ENCODE measurements at regions not wholly inside any gene's neighbourhood (a gene's known extent, or its start where the extent isn't known, plus 50 kb on each side); places are given as distances from the start of the nearest gene placed in this dataset.
"Not testable (repeated sequence)": the region's sequence is repeated elsewhere in the genome, so short reads cannot be mapped to it uniquely, and the experiment has no call there.

DNA sequence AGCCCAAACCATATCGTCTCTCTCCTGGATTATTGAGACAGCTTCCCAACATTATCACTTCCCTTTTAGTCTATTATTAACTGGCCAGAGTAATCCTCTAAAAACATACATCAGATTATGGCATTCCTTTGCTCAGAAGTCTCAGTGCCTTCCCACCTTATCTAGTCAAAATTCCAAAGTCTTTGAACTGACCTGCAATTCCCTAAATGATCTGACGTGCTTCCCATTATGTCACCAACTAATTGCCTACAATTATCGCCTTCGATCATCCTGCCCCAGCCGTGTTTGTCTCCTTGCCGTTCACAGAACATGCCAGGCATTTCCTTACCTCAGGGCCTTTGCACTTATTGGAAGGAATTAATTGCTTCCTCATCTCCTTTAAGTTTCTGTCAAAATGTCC lies 332.4 kb downstream of the IRS1 start:
- no peak for DNase-seq

DNA sequence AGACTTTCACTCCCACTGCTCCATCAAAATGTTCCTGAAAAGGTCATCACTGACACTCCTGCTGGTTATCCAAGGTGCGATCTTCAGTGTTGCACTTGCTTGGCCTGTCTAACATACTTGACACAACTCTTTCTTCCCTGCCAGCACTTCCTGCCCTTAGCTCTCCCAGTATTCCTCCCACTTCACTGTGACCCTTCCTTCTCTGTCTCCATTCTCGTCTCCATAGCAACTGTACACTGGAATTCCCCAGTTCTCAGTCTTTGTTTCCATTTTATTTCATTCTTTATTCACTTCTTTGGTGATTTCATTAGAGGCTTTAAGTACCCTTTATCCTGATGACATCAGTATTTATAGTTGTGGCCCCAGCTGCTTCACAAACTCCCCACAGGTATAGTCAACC lies 333.0 kb downstream of the IRS1 start:
- DNase-seq, result no peak

DNA sequence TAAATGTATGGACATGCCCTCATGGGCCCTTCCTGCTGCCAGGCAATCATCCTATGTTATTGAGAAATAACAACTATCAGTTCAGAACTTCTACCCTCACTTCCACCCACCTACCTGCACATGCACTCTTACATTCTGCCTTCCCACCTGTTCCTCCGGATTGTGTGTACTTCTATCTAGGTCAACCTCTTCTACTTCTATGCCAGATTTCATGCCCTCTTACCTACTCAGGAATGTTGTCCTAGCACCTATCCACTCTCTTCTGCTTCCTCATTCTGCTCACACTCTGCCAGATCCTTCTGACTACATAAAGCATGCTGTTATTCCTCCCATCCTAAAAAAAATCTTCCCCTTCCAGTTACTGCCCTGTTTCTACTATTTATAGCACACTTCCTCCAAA lies 333.5 kb downstream of the IRS1 start:
- no peak for DNase-seq

DNA sequence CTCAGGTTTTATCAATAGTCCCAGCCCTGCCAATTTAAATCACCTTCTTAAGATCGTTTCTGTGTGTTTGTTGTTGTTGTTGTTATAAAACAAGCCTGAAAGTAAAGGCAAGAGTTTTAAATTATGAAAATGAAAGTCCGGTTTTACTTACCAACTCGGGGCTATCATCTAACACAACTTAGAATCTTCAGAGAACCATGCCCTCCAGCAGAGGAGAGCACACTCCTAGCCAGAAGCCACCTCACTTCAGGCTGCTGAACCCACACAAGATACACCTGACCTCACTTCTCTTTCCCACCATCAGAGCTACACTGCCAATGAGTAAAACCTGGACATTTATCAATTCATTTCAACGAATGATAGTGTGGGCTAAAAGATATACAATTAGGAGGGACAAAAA lies 335.2 kb downstream of the IRS1 start:
- no peak for DNase-seq

DNA sequence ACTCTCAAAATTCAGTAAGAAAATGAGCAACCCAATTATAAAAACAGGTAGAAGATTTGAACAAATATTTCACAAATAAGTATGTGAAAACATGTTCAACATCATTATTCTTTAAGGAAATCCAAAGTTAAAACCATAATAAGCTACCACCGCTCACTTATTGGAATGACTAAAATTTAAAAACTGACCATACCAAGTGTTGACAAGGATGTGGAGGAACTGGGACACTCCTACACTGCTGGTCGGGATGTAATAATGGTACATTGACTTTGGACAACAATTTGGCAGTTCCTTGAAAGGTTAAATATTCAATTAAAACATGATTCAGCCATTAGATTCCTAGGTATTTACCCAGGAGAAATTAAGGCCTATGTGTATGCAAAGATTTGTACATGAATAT lies 336.5 kb downstream of the IRS1 start:
- no peak for DNase-seq

DNA sequence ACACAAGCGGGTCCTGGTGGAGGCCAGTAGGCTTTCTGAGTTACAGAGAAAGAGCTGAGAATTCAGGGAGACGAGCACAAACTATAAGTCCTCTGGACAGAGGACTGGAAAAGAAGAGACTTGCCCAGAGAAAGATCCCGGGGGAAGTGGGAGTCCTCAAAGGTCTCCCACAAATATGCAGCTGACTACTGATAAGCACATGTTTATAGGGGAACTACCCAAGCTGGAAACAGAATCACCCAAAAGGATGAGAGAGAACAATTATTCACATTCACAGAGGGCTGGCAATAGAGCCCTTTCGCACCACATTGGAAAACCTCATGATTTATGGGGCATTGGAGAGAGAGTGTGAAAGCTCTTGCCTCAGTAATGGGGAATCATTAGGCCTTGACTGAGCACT lies 337.6 kb downstream of the IRS1 start:
- no peak for DNase-seq

DNA sequence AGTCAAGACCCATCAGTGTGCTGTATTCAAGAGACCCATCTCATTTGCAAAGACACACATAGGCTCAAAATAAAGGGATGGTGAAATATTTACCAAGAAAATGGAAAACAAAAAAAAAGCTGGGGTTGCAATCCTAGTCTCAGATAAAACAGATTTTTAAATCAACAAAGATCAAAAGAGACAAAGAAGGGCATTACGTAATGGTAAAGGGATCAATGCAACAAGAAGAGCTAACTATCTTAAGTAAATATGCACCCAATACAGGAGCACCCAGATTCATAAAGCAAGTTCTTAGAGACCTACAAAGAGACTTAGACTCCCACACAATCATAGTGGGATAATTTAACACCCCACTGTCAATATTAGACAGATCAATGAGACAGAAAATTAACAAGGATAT lies 343.5 kb downstream of the IRS1 start:
- not testable (repeated sequence) for DNase-seq

DNA sequence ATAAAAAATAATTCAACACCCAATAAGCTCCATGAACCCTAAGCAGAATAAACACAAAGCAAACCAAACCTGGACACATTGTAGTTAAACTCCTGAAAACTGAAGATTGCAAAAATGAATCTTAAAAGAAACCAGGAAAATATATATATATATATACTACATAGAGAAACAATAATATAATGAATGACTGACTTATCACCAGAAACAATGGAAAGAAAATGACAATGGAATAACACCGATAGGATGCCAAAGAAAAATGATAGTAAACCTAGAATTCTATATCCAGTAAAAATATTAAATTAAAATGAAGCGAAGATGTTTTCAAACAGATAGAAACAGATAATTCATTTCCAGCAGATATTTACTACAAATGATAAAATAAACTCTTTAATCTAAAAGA lies 346.9 kb downstream of the IRS1 start:
- DNase-seq, result no peak

DNA sequence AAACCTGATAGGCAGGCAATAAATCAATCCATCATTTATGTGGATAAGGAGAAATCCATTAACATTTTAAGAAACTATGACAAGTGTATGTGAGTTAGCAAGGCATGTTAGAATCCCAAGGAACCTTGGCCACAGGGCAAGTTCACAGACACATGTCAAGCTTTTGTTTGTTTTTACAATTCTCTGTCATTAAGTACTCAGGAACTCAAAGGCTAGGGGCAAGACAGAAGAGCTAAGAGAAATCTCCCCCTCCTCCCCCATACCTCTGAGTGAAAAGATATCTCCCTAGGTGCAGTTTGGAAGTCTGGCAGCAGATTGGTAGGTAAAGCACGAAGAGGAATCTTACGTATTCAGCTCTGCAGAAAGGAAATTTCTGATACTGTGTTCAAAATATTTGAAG lies 348.1 kb downstream of the IRS1 start:
- no peak for DNase-seq

DNA sequence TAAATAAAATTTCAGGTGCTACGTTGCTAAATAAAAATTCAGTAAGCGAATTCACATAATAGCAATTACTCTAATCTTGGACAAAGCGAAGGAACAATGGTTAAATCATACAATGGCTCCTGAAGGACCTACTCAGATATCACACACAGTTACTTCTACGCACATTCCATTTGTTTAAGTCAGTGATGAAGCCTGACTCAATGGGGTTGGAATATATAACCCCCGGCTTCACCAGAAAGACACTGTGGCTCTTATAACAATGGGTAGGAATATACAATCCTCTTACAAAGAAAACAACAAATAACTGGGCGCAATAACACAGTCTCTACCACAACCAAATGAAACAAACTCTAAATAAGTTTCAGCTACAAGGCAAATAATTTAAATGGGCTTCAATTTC lies 349.5 kb downstream of the IRS1 start:
- no peak for DNase-seq

DNA sequence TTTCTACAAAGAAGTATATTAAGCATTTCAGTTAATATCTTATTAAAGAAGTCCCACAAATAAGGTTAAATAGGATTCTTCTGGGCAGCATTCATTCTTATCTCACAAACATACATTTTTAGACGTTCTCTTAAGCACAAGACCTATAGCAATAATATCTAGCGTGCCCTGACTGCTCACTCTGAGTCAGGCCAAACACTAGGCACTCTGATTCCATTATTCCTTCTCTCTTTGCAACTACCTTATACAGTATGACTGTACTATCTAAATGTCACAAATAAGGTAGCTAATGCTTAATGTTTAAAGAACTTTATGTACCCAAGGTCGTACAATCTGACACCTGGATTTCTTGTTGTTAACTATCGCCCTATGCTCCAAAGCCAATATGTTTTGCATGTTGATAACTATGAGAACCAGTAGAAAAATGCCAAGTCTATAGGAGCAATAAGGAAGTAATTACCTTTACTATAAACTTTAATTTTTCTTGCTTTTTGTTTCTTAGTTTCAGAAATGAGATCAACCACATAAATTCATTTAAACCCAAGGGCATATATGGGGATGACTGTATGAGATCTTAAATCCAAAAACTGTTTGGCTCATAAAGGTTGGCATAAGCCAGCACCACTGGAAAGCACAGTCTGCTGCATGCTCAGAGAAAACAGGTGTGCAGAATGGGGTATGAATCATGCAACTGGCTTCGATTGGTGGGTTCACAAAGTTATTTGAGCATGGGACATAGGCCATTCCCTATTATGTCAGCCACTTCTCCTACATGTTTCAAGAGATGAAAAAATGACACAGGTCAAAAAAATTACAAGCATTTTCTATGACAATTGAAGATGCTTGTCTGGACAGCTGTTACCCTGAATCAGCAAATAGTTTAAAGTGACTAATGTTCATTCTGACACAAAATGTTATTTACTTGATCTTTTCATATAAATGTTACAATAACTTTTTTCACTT lies 352.0 kb downstream of the IRS1 start:
- DNase-seq, result no peak

DNA sequence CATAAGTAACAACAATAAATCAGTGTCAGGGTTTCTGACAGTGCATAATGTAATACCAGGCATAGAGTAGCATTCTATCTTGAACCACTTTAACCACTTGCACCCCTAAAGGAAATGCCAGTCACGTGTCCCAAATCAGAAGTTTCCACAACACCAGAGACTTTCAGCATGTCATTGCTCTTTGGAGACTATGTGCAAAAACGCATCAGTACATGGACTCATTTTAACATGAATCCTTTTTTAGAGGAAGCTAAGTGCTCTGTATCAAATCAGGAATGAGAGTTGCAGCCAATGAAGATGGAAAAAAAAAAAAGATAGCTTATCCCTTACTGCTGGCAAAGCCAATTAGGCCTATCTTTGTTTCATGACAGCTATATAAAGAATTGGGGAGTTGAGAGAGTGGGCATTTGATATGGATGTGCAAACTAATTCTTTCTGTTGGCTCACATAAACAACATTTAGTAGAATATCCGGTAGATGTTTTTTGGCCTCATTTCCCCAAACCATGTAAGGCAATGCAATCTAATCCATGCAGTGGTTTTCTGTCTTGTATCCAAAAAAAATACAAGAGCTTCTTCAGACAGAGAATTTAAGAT lies 353.1 kb downstream of the IRS1 start:
- DNase-seq, result no peak

DNA sequence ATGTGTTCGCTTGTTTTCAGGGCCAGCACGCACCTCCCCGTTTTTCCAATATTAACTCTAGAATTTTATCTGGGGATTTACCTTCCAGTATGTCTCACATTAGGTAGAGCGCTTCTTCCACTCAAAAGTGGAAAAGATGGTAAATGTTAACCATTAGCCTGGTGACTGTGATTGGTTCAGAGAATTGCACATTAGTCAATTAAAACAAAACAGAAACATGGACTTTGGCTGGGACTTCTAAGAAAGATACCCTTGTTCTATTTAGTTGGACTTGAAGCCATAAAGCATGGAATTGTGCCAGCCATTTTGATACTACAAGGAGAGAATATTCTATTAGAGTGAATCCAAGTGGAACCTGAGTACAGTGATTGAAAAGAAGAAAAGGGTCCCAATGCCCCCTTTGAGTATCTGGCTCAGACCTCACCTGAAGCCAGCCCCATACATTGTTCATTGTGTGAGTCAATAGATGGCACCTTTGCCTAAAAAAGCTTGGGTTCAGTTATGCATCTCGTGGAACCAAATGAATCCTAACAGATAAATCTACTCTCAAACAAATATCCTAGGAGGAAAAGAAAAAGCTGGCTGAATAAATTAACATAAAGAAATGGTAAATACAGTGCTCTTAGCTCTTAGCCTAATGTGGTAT lies 354.3 kb downstream of the IRS1 start:
- no peak for DNase-seq

DNA sequence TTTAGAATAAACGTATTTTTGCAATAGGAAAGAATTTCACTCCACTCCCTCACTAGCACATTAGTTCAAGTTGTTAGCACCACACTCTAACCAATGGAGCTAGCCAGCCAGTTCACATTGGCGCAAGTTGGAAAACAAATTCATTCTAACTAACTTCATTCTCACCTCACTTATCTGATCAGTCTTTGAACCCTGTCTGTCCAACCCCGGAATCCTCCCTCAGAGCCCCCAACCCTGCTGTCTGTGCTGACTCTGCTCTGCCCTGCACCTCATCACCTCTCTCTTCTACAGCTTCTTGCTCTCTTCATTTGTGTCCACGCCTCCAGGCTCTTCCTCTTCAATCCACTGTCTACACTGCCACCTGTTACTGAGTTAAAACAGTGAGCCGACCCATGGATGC lies 356.5 kb downstream of the IRS1 start:
- DNase-seq, result no peak

DNA sequence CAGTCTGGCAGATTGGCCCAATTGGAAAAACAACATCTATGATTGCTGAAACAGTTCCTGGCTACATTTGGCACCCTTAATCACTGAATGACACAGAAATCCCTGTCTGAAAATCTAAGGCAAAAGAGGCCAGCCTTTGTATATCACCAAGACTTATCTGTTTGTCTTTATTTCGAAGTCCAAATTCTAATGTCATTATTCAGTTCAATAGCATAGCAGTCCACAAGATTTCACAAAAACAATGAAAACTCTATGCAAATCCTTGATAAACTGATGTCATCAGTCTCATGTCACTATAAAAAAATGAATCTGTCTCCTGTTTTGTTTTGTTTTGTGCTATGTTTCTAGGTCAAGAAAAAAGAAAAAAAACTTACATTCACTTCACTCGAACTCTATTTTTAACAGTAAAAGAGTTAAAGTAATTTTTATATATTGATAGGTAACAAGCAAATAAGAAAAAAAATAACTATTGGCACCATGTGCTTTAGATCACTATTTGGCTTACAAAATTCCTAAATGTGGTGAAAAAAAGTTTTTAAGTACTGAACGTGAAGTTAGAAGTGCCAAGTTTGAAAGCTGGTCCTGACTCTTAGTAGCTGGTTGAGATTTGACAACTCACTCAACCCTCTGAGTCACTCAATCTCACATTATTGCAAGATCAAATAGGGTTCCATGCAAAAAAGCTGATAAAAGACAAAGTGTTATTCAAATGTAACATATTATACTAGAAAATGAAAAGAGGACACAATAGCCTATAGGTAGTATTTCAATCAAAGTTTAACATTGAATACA lies 359.3 kb downstream of the IRS1 start:
- no peak for DNase-seq

DNA sequence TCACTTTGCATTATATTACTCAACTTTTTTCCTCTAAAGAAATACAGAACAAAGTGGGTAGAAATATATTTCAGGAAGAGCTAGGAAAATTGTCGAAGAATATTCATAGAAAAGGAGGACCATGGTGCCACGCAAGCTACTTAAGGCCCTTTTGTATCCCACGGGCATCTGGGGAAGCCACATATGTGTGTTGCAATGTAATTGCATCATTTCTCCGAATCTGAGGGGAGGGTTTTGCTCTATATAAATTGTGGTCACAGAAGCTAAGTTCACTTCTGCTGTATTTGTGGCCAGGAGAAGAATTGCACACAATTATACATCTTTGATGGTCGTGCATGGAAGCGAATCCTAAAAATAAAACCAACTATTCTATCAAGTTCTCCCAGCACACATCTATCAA lies 360.3 kb downstream of the IRS1 start:
- DNase-seq, result no peak

DNA sequence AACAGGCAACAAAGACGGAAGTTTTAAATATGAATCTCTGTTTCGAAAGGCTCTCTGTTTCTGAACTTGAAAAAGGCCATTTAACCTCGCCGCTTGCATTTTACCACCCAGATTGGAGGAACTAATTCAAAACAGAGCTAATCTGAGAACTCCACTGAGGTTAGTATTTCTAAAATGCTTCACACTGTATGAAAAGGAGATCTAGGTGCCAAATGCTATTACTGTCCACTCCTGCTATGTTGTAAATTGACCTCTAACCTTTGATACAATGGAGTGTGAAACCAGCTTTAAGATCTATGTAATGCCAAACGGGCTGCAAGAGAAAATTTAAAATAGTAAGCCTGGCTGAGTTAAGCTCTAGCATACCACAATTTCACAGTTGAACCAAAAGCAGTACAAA lies 364.5 kb downstream of the IRS1 start:
- no peak for DNase-seq

DNA sequence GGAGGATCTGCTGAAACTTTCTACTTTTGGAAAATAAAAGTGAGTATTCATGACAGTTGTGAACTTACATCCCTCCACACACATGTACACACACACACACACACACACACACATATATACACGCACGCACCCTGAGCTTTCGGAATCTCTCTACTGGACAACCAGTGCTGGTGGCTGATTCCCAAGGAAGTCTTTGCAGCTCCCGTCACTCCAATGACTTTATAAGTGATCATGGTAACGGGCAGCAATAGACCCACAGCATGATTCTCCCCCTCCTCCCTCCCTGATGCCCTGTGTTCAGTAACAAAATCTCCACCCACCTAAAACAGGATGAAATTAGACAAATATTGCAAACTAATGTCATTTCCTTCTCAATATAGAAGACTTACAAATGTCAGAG lies 364.9 kb downstream of the IRS1 start:
- DNase-seq, result no peak

DNA sequence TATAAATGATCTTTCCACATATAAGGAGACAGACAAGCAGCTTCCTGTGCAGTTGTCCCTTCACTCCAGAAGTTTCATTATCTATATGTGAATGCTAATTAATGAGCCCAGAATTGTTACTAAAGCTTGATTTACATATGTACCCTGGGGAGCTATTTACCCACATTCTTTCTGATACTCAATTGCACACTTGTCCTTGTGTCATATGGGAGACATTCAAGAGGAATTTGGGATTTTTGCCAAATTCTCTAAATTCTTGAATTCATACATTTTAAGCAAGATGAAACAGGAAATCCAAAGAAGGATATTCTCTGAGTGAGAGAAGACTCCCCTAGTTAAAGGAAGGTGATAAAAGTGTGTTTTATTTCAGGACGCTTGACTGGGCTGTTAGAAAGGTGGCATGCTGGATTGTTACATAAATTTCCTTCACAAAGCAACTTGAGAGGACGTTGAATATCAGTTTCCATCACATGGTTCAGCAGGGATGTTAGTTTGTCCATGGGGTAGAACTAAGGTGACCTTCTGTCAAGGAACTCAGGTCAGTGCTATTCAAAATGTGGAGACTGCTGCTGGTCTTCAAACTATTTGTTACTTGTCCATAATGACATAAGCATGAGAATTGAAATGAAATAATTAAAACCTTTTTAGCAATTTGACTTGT lies 368.2 kb downstream of the IRS1 start:
- no peak for DNase-seq

DNA sequence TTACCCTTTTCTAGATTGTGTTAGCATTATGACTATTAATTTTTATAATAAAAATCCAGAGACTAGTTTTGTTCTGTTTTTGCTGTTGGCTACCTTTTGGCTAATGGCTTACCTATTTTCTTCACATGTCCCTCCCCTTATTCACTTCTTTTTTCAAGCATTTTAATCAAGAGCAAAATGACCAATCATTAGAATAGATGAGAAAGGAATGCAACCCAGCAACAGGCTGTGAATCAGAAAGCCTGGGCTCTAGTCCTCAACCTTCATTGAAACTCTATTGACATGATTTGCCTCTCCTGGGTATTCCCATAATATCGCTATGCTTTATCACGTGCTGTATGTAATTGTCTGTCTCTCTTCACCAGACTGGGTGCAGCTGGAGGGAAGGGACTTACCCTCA lies 370.1 kb downstream of the IRS1 start:
- DNase-seq, result no peak

DNA sequence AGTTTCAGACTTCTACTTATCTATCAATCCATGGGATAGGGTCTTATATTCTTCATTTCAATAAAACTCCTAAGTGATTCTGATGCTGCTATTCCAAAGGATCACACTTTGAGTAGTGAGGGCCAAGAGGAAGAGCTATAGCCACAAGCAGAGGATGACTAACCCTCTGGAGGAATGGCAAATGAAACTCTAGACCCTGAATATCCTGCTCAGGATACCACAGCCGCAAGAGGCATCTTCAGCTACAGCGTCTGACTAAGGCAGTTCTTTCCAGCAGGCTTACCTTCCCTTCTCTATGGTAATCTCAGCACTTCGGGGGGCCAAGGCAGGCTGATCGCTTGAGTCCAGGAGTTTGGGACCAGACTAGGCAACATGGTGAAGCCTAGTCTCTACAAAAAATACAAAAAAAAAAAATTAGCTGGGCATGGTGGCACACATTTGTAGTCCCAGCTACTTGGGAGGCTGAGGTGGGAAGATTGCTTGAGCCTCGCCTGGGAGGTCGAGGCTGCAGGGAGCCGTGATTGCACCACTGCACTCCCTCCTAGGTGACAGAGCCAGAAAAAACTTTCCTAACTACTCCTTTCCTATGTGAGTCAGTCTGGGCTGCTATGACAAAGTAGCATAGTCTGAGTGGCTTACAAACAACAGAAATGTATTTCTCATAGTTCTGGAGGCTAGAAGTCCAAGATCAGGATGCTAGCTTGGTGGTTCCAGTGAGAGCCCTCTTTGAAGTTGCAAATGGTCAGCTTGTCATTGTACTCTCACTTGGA lies 371.9 kb downstream of the IRS1 start:
- no peak for DNase-seq

DNA sequence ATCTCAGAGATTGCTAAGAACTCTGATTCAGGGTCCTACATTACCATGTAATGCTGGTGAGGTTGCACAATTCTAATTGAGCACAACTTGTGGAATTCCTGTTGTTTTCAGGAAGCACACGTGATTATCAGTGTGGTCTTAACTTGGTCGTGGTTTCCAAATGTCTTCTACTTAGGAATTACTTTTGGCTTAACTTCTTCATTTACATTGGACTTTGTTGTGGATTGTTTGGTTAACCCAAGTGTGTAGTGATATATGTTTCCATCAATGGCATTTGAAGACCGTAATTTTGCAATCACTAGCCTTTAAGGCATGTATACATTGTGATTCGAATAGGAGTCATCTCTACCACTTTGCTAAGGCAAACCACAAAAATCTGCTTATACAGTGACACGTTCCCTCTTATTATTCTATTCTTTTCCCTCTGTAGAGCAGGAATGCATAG lies 373.3 kb downstream of the IRS1 start:
- DNase-seq, result no peak

Measured in activated T-cell treated with anti-CD3 and anti-CD28 coated beads for 4 hours (primary cell).